ACC112 (cell line): ENCODE measurements at regions not wholly inside any gene's neighbourhood (a gene's known extent, or its start where the extent isn't known, plus 50 kb on each side); places are given as distances from the start of the nearest gene placed in this dataset.

Source experiments
- H2AFZ ChIP-seq: fragments of 200-600 bp; sonication (generic); one replicate; pipeline ENCODE4 v1.6.0; 2017; ENCODE audit warnings: antibody characterized with exemption, low read length; ENCODE audit not compliant: unreplicated experiment
- H3K27ac ChIP-seq: fragments of 200-600 bp; sonication (generic); 2 replicates; pipeline ENCODE4 v1.5.1; 2014; ENCODE audit warnings: low read depth, mild to moderate bottlenecking, antibody characterized with exemption, low read length, moderate library complexity
- H3K27me3 ChIP-seq: fragments of 200-600 bp; sonication (generic); 2 replicates; pipeline ENCODE4 v1.6.1; 2014; ENCODE audit warnings: mild to moderate bottlenecking, antibody characterized with exemption, low read length, moderate library complexity, mixed read lengths; ENCODE audit not compliant: insufficient read depth
- H3K36me3 ChIP-seq: fragments of 200-600 bp; sonication (generic); 2 replicates; pipeline ENCODE4 v1.6.1; 2016; ENCODE audit warnings: mild to moderate bottlenecking, antibody characterized with exemption, low read length, moderate library complexity, mixed read lengths; ENCODE audit not compliant: insufficient read depth
- H3K4me1 ChIP-seq: fragments of 200-600 bp; sonication (generic); one replicate; pipeline ENCODE4 v1.6.1; 2016; ENCODE audit warnings: low read length, mixed read lengths; ENCODE audit not compliant: insufficient read depth, unreplicated experiment, control insufficient read depth
- H3K4me3 ChIP-seq: fragments of 200-600 bp; sonication (generic); 2 replicates; pipeline ENCODE4 v1.5.1; 2014; ENCODE audit warnings: mild to moderate bottlenecking, low read depth, low read length
- H3K79me2 ChIP-seq: fragments of 200-600 bp; sonication (generic); one replicate; pipeline ENCODE4 v1.6.0; 2016; ENCODE audit warnings: low read length; ENCODE audit not compliant: control insufficient read depth, unreplicated experiment, insufficient read depth

DNA sequence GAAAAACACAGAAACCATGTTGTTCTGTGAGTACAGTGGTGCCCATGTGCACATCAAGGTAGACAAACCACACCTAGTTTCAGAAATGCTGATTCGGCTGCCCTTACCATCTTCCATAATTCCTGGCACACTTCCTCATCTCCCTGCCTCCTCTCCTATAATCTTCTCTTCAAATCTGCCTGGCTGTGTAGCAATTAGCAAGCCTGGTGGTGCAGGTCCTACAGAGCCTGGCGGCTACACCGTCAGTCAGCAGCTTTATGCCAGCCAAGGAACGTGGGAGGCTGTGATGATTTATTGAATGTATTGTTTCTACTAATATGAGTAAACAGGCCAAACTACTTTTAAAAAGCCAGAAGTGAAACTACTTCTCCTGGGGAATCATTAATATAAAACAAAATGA lies 106.8 kb downstream of the SEMA6D start:
- Histone ChIP-seq H3K79me2 (no peaks in the 10 kb centered on the region), H3K36me3 (no peaks in the 10 kb centered on the region), H2AFZ (no peak overlapping the region), H3K27me3 (peaks cover 6% of the 10 kb centered on the region; the same call in 1 of the 2 replicates), H3K4me3 (no peak overlapping the region), H3K4me1 (peaks cover 12% of the 10 kb centered on the region), H3K27ac (no peak overlapping the region)

DNA sequence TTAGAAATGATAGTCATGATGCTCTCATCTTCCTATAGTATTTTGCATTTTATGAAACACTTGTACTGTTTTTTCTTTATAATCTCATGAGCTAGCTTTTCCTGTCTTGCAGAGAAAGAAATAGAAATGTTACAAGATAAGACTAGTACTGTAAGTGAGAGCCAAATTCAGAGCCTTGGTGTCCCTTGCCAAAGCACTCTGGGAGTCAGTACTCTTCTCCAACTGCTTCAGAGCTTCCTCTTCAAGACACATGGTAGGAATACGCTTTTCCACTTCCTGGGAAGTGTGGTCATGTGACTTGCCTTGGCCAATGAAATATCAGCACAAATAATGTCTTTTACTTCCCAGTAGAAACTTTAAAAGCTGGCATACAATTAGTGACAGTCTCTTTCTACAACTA lies 112.4 kb downstream of the SEMA6D start:
- Histone ChIP-seq H3K79me2 (no peaks in the 10 kb centered on the region), H3K27me3 (peaks cover 6% of the 10 kb centered on the region; the same call in 1 of the 2 replicates), H3K4me3 (no peak overlapping the region), H2AFZ (no peak overlapping the region), H3K27ac (no peak overlapping the region), H3K4me1 (no peaks in the 10 kb centered on the region), H3K36me3 (no peaks in the 10 kb centered on the region)

DNA sequence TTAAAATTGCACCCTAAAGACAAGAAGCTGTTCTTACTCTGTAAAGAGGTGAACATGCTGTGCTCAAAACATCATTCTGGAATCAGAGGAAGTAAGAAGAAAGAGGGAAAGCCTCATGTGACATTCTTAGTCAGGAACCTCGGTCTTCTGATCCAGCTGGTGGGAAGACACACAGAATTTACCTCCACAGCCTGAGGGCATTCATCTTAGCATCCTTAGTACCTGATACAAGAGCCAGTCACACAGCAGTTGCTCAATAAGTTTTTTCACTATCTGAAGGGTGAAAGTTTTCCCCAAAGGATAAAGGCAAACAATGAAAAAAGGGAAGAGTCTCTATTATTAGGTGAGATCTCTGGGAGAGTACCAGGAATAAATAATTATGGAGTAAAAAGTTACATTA lies 116.8 kb downstream of the SEMA6D start:
- H3K27ac ChIP-seq = no peak overlapping the region
- no peaks in the 10 kb centered on the region for H3K36me3 ChIP-seq
- no peak overlapping the region for H2AFZ ChIP-seq
- H3K27me3 ChIP-seq = 0 out of 2 replicates have a peak, but pooled peaks cover 11% of the 10 kb centered on the region
- H3K4me3 ChIP-seq = no peak overlapping the region
- H3K79me2 ChIP-seq = no peaks in the 10 kb centered on the region
- no peaks in the 10 kb centered on the region for H3K4me1 ChIP-seq

DNA sequence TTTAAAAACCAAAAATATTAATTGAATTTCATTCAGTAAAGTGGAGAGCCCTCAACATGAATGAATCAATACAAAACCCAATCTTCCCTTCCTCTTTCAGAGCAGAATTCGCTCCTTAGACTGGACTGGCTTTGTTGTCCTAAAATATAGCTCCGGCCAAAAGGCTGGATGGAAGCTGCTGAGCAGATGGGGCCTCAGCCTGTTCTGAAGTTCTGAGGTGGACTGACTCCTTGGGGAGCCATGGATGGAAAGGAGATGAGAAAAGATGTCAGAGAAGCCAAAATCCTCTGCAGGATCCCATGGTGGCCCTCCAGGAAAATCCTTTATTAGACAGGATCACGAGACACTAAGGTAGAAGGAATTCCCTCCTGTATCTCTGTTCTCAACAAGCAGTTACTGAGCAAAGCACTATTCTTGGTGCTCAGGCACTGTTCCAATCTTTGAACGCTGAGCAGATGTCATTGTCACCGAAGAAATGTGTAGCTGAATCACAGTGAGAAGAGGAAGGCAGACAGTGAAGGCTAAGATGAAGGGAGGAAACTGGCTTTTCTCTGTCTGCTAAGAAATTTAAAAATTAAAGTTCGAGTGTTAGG lies 122.0 kb downstream of the SEMA6D start:
- H2AFZ ChIP-seq = no peak overlapping the region
- H3K79me2 ChIP-seq = no peaks in the 10 kb centered on the region
- no peaks in the 10 kb centered on the region for H3K4me1 ChIP-seq
- peaks cover 17% of the 10 kb centered on the region; the same call in 1 of the 2 replicates for H3K27me3 ChIP-seq
- H3K27ac ChIP-seq = no peak overlapping the region
- H3K4me3 ChIP-seq = no peak overlapping the region
- no peaks in the 10 kb centered on the region for H3K36me3 ChIP-seq

DNA sequence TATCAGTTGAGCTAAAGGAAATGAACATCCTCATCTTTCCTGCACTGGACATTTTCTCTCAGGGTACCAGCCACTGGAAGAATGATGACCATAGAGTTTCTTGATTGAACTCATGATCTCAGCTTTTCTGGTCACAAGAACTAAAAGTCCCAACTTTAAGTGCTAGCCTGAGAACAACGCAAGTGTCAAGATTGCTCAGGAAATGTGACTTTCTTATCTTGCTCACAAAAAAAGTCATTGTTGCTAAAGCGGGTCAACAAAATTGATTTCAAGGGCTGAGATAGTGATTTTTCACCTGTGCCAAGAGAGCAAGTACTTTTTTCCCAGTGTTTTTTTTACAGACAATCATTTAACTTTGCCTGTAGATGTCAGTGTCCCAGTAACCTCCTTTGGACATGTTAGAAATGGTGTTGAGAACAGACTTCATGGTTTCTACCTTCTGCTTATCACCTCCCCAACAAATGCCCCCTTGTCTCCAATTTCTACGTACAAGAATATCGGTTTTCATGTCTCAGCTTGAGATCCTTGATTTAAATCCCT lies 125.9 kb downstream of the SEMA6D start:
- H3K79me2 ChIP-seq = no peaks in the 10 kb centered on the region
- H3K36me3 ChIP-seq = no peaks in the 10 kb centered on the region
- H3K4me3 ChIP-seq = no peak overlapping the region
- no peaks in the 10 kb centered on the region for H3K4me1 ChIP-seq
- H3K27me3 ChIP-seq = peaks cover 14% of the 10 kb centered on the region
- H2AFZ ChIP-seq = no peak overlapping the region
- no peak overlapping the region for H3K27ac ChIP-seq

DNA sequence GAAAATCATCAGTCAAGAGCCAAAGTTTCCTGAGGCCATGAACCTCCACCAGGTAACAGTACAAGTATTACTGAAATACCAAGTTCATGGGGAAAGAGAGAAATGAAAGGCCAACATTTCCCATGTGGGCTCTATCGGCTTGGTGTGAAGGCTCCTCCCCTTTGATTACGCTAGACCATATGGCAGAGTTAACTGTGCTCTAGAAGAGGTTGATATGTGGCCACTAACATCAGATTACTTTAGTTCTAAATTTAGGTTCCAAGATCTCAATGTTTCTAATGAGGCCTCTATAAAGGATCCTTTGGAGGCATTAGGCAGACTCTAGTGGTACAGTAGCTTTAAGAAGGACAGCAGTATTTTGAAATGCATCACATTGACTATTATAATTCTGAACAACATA lies 127.1 kb downstream of the SEMA6D start:
- Histone ChIP-seq H3K4me3 (no peak overlapping the region), H2AFZ (no peak overlapping the region), H3K27ac (no peak overlapping the region), H3K27me3 (peaks cover 6% of the 10 kb centered on the region), H3K36me3 (no peaks in the 10 kb centered on the region), H3K4me1 (no peaks in the 10 kb centered on the region), H3K79me2 (no peaks in the 10 kb centered on the region)

DNA sequence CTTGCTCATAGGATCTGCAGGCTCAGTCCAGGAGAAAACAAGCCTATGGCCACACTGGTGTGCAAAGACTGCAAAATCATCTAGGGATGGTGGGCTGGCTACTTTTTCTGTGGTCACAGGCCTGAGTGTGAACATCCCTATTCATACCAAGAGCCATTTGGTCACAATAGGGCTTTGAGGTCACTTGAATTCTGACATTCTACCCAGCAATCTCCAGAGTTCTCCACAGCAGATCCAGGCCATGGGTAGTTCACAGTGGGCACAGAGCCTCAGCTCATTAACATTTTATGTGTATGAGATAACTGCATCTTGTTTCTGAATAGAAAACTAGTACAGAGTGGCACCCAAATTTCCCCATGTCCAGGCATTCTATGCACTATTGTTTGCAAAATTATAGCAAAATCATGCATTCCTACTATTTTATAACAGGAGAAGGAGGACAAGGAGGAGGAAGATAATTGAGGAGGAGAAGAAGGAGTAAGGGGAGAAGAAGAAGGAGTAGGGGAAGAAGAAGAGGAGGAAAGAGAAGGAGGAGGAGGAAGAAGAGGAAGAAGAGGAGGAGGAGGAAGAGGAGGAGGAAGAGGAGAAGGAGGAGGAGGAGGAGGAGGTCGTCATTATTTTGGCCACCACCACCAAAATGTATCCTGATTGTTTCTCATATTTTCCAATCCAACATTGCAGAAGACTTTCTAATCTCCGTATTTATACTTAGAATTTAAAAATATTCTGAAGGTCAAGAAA lies 129.0 kb downstream of the SEMA6D start:
- Histone ChIP-seq H3K27me3 (peaks cover 6% of the 10 kb centered on the region), H3K4me1 (no peaks in the 10 kb centered on the region), H3K36me3 (no peaks in the 10 kb centered on the region), H3K79me2 (no peaks in the 10 kb centered on the region), H3K27ac (no peak overlapping the region), H2AFZ (no peak overlapping the region), H3K4me3 (no peak overlapping the region)

DNA sequence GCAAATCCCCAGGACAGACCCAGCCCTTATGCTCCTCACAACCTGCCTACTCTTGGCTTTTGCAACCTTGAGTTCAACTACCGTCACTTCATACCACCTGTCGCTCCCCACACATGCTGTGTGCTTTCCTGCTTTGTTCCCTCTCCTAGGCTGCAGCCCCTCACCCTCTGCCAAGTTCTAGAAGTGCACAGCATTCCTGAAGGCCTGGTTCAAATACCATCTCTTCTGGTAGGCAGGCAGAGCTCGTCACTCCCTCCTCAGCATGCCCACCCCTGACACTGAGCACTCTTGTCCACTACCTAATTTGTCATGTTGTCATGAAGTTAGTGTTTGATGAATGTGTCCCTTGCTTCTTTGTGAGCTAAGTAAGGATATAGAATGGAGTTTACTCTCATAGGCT lies 129.6 kb downstream of the SEMA6D start:
- Histone ChIP-seq H3K4me1 (no peaks in the 10 kb centered on the region), H3K36me3 (no peaks in the 10 kb centered on the region), H3K27me3 (peaks cover 6% of the 10 kb centered on the region), H2AFZ (no peak overlapping the region), H3K79me2 (no peaks in the 10 kb centered on the region), H3K4me3 (no peak overlapping the region), H3K27ac (no peak overlapping the region)

DNA sequence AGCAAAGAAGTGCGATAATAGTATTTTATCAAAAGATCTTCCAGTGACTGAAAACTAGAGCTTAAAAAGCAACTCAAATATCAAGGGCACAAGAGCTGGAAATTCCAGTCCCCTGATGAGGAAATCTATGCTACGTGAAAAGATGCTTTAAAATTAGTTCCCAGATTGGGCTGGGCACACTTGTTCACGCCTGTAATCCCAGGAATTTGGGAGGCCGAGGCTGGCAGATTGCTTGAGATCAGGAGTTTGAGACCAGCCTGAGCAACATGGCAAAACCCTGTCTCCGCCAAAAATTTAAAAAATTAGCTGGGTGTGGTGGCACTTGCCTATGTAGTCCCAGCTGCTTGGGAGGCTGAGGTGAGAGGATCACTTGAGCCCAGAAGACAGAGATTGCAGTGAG lies 138.8 kb downstream of the SEMA6D start:
- Histone ChIP-seq H3K27ac (no peak overlapping the region), H3K4me3 (no peak overlapping the region)

DNA sequence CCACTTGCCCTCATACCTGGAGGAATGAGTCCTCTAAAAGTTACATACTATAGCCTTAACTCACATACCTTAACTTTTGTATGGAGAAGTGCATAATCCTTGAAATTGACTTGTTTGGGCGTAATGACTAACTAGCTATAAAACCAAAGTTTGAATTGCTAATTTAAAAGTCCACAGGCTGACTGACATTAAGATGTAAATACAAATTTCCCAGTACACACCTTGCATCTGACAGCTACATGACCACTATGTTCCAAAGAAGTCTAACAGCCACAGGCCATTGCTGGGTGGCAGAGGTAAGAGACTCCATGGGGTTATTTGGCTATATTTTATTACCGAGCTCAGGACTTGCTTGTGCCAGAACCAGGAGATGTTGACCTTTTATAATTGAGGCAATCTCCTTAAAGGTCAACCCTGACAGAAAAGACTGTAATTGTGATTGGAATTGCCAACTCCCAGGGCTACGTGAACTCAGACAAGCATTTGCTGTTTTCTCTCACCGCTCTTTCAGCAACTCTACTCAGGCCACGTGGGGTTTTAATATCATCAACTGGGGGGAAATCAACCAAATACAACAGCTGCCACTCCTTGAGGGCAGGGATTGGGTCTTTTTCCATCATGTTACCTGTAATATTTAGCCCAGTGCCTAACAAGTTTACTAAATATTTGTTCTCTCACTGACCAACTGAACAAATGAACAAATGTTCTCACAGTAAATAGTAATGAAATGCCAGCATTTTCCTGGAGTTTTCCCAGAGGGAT lies 139.9 kb downstream of the SEMA6D start:
- Histone ChIP-seq H3K27me3 (no peaks in the 10 kb centered on the region), H3K27ac (no peak overlapping the region), H3K36me3 (no peaks in the 10 kb centered on the region), H3K4me1 (no peaks in the 10 kb centered on the region), H2AFZ (no peak overlapping the region), H3K79me2 (no peaks in the 10 kb centered on the region), H3K4me3 (no peak overlapping the region)

More for the DNA sequence above, 138.8 kb downstream of the SEMA6D start:
- Histone ChIP-seq H3K27me3 (no peaks in the 10 kb centered on the region), H2AFZ (no peak overlapping the region), H3K36me3 (no peaks in the 10 kb centered on the region), H3K79me2 (no peaks in the 10 kb centered on the region), H3K4me1 (no peaks in the 10 kb centered on the region)
